Fibroblast of skin of right biceps (primary cell): ENCODE measurements at regions not wholly inside any gene's neighbourhood (a gene's known extent, or its start where the extent isn't known, plus 50 kb on each side); places are given as distances from the start of the nearest gene placed in this dataset.
"Not testable (repeated sequence)": the region's sequence is repeated elsewhere in the genome, so short reads cannot be mapped to it uniquely, and the experiment has no call there.

Experiments
- DNase-seq: peaks from one replicate; pipeline ENCODE4 v3.0.0-alpha.2; 2013

- no peak for DNase-seq
Observed at GRCh38 chr20:24418731-24419130, 50.7 kb upstream of the SYNDIG1 start.

GRCh38 chr20:24417485-24417884 is 51.9 kb upstream of the SYNDIG1 start:
- DNase-seq: no peak

DNA sequence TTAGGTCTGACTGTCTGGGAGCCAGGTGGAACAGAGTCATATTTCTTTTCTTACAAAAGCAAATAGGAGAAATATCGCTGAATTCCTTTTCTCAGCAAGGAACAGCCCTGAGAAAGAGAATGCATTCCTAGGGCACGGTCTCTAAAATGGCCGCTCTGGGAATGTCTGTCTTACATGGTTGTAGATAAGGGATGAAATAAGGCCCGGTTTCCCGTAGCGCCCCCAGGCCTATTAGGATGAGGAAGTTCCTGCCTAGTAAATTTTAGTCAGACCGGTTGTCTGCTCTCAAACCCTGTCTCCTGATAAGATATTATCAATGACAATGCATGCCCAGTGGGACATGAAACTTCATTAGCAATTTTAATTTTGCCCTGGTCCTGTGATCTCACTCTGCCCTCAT is 54.0 kb upstream of the SYNDIG1 start:
- DNase-seq: not testable (repeated sequence)

GRCh38 chr20:24411834-24412216 is 57.6 kb upstream of the SYNDIG1 start:
- no peak for DNase-seq

DNA sequence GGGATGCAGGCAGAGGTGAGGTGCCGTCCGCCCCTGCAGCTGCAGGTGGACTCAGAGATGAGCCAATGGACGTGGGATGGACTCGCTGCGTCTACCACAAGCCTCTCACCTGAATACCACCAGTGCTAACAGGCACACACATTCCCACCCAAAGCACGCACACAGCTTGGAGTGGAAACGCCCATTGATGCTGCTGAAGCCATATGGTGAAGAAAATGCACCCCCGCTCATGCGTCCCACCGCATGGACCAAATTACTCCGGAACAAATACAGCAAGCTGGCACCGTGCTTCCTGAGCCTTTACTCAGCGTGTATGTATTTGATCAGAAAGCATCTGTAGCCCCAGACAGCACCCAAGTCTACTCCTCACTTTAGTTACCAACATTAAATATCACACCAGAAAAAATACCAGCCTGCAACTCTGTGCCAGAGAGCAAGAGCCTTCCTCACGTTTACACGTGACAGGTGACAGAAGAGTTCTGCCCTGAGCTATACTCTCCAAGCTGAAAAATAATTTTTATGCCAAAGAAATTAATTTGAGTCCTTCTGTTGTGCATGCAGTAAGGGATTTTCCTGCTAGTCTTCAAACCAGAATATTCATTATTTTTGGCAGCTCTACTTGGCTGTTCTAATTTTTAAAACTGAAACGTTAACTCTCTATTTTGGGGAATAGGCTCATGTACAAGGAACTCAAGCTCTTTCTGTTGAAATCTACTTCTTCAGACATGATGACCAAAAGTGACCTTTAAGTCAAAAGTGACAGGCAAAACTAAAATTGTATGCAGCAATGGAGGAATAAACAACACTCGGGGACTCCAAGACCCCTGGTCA is 58.2 kb upstream of the SYNDIG1 start:
- DNase-seq: no peak

- DNase-seq: no peak
Observed at GRCh38 chr20:24407151-24407550, 62.3 kb upstream of the SYNDIG1 start.

DNA sequence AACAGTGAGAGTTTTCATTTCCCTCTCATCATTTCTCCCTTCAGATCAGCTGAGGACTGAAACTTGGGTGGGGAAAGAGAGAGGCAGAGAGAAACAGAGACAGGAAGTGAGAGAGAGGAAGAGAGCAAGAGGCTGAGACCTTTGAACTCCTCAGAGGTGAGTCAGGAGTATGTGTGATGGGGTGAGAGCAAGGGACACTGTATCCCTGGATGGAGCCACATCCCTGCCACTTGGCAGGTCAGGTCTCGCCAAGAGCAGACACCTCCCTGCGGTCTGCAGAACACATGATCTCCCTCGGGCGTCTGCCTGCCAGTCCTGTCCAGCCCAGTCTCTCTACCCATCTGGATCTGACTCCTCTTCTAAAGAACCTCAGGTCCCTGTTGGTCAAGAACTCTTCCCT is 62.7 kb upstream of the SYNDIG1 start:
- DNase-seq: no peak

GRCh38 chr20:24406251-24406650 is 63.2 kb upstream of the SYNDIG1 start:
- DNase-seq: no peak

DNA sequence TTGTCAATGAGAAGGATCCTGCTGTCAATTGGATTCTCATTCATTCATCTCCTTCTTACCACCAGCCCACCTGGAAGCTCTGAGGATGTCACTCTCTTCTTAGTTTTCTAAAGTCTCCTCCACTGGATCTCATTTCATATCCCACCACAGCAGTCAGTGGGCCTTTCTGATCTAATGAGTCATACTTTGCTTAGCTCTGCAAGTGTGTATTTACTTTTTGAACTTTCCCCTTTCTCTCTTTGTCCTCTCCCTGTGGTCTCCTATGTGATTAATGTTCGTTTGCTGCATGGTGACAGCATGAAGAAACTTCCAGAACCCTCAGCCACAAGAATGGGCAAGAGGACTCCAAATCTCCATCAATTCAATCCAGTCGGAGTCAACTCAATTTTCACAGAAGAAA is 63.6 kb upstream of the SYNDIG1 start:
- peak; percentile 11 for DNase-seq

DNA sequence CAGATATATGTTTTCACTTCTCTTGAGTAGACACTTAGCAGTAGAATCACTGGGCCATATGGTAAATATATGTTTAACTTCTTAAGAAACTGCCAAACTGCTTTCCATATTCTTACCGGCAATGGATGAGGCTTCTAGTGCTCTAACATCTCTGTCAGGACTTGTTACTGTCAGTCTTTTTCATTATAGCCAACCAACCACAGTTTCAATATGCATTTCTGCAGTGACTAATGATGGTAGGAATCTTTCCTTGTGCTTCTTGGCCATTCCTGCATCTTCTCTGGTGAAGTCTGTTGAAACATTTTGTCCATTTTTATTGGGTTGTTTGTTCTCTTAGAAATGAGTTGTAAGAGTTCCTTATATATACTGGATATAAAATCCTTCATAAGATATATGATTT is 66.0 kb upstream of the SYNDIG1 start:
- no peak for DNase-seq

DNA sequence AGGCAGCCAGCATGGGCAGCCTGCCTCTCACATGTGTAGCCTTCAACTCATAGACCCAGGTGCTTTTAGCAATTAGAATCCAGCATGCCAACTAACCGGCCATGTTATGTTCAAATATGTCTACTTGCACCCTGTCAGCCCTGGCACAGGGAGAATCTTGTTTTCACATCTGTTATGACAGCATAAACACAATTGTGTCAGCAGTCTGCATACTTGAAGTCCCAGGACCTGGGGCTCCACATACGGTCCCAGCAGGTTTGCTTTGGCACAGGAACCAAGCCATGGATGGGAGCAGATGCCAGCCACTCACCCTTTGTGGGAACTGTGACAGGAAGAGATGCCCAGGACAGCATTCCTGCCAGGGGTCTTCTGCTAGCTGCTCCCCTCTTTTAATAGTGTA is 67.2 kb upstream of the SYNDIG1 start:
- DNase-seq: no peak

- DNase-seq: no peak
Observed at GRCh38 chr20:24395151-24395550, 74.3 kb upstream of the SYNDIG1 start.

DNA sequence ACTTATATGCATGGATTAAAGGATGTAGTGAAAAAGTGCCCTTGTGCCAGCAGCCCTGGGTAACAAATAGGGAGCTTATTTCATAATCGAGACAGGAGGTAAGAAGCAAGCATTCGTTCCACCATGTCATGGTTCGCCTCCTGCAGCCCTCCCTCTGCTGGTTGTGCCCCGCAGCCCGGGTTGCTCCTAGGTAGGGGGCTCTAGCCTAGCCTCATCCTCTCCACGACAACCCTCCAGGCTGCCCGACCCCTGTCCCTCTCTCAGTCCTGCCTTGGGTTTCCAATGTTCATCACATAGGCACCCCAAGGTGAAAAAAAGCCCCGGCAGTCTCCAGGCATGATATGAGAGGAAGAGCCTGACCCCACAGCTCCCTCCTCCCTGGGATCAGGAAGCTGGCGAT is 75.5 kb upstream of the SYNDIG1 start:
- DNase-seq: no peak

DNA sequence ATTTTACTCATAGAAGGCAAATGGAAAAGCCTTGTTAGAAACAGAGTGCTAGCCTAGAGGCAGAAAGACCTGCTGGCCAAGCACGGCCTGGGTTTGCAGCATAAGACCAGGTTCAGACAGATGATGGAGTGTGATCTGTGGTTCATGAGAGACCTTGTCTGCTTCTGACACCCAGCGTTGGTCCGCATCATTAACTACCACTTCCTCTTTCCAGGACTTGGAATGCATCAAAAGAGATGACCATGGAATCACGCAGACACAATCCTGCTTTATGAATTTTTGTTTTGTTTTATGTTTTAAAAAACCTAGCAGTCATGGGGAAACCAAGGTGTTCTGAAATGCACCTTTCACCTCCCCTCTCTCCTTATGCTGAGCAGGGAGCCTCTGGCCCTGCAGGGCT is 76.8 kb upstream of the SYNDIG1 start:
- DNase-seq: no peak

DNA sequence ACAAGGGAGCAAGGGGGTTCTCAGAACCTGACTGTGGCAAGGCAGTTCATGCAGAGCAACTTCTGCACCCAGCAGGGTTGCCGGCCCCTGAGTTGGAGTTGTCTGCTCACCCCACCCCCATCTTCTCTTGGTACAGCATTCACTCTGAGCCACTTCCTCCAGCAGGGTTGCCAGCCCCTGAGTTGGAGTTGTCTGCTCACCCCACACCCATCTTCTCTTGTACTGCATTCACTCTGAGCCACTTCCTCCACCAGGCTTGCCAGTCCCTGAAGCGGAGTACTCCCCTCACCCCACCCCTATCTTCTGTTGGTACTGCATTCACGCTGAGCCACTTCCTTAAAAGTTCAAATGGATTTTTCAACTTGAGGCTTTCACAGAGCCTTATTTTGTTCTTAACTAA is 79.7 kb upstream of the SYNDIG1 start:
- no peak for DNase-seq

- no peak for DNase-seq
Observed at GRCh38 chr20:24388828-24389380, 80.5 kb upstream of the SYNDIG1 start.

DNA sequence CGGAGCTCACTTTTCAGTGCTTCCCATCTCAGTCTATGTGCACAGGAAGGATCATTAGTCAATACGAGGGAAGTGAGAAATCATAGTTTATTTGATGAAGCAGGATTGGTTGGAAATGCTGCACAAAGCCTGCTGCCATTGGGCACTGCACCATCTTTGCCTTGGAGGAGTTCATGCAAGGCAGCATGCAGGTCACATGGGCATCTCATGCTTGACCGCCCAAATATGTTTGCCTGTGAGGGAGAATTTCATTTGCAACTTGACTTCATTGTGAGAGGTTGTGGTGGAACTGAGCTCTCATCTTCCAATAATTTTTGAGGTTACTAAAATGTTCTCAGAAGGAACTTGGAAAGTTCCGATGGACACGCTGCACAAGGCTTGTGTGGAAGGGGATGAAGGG is 83.9 kb upstream of the SYNDIG1 start:
- DNase-seq: no peak

DNA sequence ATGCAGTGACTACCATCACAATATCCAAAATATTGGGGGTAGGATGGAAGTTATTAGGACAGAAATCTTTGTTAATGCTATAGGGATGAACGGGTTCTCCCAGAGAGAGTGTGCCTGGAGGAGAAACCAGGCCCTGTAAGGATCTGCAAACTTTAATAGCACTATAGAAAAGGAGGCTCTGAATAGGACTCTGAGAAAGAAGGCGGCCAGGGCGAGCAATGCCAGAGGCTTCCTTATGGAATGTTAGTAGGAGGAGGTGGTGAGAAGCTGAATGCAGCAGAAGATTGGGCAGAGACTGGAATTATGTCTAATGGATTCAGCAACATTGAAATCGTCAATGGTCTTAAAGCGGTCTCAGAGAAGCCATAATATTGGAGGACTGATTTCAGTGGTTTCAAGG is 84.6 kb upstream of the SYNDIG1 start:
- DNase-seq: no peak

GRCh38 chr20:24382743-24383142 is 86.7 kb upstream of the SYNDIG1 start:
- no peak for DNase-seq

- DNase-seq: no peak
Observed at GRCh38 chr20:24382331-24382730, 87.1 kb upstream of the SYNDIG1 start.

- no peak for DNase-seq
Observed at GRCh38 chr20:24381886-24382285, 87.5 kb upstream of the SYNDIG1 start.

GRCh38 chr20:24379484-24379927 is 89.9 kb upstream of the SYNDIG1 start:
- DNase-seq: peak; percentile 90

- peak; percentile 16 for DNase-seq
Observed at GRCh38 chr20:24378661-24379483, 90.6 kb upstream of the SYNDIG1 start.
